Stimulated activated CD8-positive, alpha-beta memory T cell treated with anti-CD3 and anti-CD28 coated beads, Interleukin-15, amount 100 ng/mL, for 48 hours (primary cell): ENCODE measurements at regions not wholly inside any gene's neighbourhood (a gene's known extent, or its start where the extent isn't known, plus 50 kb on each side); places are given as distances from the start of the nearest gene placed in this dataset.
"Not testable (repeated sequence)": the region's sequence is repeated elsewhere in the genome, so short reads cannot be mapped to it uniquely, and the experiment has no call there.

Experiments
- DNase-seq, 2 donors: peaks; one replicate each; pipeline ENCODE4 v3.0.0-alpha.2; 2020; ENCODE audit warnings: low read depth in 2 of 2

DNA sequence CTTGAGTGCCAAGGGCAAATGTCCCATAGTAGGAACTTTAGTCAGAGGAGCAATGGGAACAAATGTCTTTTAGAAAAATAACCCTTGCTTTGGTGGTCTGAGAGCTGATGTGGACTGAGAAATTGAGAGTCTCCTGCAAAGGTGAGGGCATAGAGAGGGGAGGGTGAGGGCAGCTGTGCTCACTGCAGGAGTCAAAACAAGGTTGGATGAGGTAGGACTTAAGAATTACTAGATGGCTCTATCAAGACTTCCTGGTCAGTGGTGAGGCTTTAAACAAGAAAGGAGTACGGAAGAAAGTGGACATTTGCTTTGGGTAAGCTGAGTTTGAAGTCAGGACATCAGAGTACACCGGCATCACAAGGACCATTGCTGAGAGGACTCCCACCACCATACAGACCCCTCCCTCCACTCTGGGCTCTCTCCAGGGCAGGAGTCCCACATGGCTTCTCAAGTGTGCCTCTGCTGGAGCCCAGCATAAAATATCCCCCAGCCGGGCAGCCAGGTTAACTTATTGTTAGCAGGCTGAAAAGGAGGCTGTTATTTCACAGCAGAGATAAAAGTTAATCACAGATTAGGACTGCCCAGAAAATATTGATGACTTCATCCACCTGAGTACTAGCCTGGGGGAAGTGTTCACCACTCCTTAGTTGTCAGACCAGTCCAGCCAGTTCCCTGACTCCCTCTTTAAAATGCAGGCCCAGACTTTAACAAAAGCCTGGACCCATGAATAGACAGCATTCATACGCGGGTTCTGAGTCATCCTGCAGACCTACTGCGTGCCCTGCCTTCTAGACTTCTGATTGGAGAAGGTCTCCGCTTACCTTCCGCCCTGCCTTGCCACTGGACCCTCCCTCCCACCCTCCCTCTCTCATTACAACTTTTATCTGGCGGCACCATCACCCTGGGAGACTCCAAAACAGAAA is 167.2 kb downstream of the BCL2L11 start:
- DNase-seq, result not testable (repeated sequence)

- DNase-seq, result not testable (repeated sequence)
Measured at GRCh38 chr2:111290370-111290769, 169.7 kb downstream of the BCL2L11 start.

DNA sequence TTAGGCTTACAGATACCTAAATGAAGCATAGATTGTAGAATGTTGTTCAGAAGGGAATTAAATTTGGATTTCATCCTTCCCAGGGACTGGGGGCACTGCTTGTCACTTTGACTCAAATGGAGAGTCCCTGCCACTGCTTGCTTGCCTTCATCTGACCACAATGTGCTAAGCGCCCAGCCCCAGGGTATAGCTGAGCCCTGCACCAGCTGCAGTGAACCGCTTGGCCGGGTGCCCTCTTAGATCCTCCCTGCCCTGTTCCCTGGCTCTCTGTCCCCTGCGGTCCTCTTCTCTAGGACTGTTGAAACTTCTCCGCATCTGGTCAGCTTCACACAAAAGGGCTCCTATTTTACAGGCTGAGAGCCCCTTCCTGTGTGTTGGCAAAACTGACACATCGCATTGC is 170.9 kb downstream of the BCL2L11 start:
- not testable (repeated sequence) for DNase-seq

- DNase-seq, result not testable (repeated sequence)
Measured at GRCh38 chr2:111292232-111292968, 171.7 kb downstream of the BCL2L11 start.

DNA sequence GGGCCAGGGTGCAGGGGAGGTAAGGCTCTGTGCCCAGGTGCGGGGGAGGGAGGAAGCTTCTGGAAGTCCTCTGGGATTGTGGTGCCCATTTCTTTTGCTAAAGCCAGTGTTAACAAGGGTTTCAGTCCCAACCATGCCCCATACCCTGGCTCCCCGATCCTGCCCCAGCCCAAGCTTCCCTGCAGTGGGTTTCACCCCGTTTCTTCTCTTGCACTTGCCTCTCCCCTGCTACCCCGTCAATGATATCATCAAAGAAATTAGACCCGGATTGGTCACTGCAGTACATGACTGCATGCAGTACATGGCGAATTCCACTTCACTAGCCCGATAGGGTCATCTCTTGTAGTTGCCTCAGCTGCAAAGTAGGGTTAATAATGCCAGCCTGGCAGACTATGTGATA is 174.0 kb downstream of the BCL2L11 start:
- DNase-seq, result not testable (repeated sequence)

GRCh38 chr2:111296122-111296804 is 175.5 kb downstream of the BCL2L11 start:
- DNase-seq, result not testable (repeated sequence)

- not testable (repeated sequence) for DNase-seq
Measured at GRCh38 chr2:111297128-111297527, 176.4 kb downstream of the BCL2L11 start.

GRCh38 chr2:111298927-111299326 is 178.2 kb downstream of the BCL2L11 start:
- not testable (repeated sequence) for DNase-seq

DNA sequence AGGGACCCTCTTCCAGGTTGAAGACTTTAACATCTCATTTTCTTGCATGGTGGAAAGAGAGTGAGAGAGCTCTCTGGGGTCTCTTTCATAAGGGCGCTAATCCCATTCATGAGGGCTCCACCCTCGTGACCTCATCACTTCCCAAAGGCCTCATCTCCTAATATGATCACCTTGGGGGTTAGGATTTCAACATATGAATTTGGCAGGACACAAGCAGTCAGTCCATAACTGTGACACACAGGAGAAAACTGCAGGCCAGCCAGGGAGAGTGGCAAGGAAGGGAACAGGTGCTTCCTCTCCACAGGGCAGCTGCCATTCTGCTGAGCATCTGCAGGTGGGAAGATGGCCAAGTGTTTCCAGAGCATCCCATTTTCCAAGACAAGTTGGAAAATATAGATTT is 178.9 kb downstream of the BCL2L11 start:
- DNase-seq, result not testable (repeated sequence)

DNA sequence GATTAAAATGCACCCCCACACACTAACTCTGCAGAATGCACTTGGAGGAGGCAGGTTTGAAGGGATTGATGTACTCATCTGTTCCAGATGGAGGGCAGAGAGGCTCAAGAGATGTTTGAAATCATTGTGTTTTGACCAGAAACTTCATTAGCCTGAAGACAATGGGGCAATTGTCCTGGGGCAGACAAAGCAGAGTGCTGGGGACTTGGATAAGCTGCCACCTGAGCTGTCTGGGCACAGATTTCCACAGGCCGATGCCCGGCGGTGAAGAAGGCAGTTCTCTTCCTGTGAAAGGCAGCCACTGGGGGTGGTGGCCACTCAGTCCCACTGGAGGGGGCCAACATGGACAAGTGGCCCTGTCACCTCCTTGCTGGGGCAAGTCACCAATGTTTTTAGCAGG is 181.0 kb downstream of the BCL2L11 start:
- not testable (repeated sequence) for DNase-seq

DNA sequence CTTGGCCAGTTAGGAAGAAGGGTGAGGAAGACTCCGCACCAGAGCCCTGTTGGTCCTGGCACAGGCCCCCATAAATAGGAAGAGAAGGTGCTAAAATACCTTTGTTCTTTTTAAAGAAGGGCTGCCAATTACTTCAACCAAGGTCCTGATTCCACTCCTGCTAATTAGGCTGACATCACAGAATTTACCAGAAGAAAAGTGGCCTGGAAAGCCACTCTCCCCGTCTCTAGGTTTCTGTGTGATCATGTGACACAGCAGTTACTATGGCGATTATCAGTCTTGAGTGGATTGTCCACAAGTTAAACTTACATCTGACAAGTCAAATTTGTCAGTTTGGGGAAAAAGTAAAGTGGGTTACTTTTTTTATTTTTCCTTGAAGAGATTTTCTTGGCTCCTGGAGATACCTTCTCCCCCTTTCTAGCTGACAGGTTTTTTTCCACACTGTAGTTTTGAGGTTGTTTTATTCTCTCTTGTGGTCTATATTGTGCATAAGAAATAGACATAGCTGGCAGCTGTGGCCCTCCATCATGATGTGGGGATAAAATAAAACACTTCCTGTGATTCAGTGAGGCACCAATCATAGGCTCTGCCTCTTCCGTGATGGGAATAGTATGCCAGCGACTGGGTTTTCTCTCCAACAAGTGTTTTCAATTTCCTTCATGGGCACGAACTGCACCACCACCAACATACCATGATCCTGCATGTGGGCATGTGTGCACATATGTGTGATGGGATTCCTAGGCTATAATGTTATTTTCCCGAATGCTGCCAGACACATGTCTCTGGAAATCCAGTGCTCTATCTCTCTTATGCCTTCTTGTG is 181.9 kb downstream of the BCL2L11 start:
- DNase-seq, result not testable (repeated sequence)

DNA sequence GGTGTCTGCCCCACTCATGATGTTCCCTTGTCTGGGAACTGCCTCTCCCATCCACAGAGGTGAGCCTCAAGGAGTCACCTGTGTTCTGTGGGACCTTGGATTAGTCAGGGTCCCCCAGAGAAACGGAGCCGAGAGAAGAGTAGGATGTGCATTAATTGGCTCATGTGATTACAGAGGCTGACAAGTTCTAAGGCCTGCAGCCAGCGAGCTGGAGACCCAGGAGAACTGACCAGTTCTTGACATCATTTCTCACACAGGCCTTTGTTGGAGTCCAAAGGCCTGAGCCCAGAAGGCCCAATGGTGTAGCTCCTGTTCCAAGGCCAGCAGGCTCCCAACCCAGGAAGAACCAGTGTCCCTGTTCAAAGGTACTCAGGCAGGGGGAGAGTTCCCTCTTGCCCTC is 186.6 kb downstream of the BCL2L11 start:
- DNase-seq, result not testable (repeated sequence)

- DNase-seq, result not testable (repeated sequence)
Measured at GRCh38 chr2:111309231-111310075, 188.7 kb downstream of the BCL2L11 start.

DNA sequence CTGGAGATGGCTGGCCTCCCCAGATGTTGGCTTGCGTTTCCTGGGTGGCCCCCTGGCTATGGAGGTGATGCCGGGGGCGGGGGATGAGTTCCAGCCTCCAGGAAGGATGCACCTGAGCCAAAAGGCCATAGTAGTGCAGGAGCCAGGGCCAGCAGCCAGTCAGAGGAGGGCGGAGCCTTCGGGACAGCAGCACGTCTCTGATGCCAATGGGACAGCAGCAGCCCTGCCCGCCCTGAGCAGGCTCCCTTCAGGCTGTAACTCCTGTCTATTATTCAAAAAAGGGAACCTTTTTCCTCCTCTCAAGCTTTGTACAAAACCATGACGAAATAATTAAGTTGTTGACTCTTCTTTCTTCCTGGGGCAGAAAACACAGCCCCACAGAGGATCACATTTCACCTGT is 189.7 kb downstream of the BCL2L11 start:
- DNase-seq, result not testable (repeated sequence)

DNA sequence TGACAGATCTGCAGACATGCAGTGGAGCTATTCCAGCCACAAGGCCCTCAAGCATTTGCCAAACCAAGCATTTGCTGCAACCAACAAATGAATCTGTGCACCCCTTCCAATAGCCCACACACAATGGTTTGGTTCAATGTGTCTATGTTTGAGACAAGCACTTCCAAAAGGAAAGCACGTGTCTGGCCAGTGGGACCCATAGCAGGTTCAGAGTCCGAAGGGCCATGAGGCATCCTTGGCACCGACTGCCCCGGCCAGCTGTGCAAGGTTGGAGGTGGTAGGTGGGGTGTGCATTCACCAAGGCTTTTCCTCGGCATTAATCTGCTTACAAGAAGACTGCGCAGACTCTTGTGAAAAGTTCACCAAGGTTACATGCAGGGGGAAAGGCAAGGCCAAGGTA is 190.9 kb downstream of the BCL2L11 start:
- not testable (repeated sequence) for DNase-seq

DNA sequence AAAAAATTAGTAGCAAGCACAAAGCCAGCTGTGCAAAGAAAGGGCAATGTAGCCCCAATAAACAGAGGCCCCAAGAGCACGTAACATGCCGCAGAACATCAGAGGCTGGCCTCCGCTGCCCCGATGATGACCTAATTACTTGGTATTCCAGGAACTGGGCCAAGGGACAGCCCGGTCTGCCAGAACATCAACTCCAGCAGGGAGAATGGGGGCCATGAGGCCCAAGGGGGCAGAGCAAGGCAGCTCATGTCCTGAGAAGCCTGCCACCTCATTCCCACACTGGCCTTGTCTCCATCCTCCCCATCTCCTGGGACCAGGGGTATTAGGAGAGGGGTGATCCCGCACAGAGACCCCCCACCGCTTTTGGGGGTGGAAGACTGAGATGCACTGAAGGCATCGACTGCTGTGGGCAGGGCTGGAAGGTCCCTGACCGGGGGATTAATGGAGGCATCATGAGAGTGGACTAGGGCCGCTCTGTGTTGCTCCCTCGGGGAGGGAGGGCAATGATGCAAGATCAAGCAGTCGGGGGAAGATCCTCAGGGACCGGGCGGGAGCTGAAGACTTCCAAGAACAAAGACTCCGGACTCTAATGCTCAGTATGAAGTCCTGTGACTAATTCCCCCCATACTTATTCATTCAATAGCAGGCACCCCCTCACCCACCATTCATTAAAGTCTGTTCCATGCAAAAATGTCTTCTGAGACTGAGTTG is 192.3 kb downstream of the BCL2L11 start:
- DNase-seq, result not testable (repeated sequence)

DNA sequence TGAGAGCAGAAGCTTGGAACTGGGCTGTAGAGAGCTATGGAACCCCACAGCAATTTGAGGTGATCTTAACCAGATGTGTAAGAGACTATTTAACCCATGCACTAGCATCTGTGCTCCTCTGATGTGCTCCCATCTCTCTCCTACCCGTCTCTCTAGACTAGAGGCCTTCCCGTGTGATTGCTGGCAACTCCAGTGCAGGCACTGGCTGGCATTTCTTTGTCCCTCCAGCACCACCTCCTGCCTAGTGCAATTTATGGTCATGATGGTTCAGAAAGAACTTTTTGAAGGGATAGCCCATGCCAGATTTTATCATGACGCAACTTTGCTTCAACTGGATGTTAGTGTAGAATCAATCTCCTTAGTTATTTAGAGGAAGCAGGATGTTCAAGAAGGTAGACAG is 193.0 kb downstream of the BCL2L11 start:
- DNase-seq, result not testable (repeated sequence)

GRCh38 chr2:111315188-111315917 is 194.6 kb downstream of the BCL2L11 start:
- DNase-seq, result not testable (repeated sequence)

- DNase-seq, result not testable (repeated sequence)
Measured at GRCh38 chr2:111316221-111316741, 195.6 kb downstream of the BCL2L11 start.
